ENCODE measurements at regions not wholly inside any gene's neighbourhood (a gene's known extent, or its start where the extent isn't known, plus 50 kb on each side); places are given as distances from the start of the nearest gene placed in this dataset.

DNA sequence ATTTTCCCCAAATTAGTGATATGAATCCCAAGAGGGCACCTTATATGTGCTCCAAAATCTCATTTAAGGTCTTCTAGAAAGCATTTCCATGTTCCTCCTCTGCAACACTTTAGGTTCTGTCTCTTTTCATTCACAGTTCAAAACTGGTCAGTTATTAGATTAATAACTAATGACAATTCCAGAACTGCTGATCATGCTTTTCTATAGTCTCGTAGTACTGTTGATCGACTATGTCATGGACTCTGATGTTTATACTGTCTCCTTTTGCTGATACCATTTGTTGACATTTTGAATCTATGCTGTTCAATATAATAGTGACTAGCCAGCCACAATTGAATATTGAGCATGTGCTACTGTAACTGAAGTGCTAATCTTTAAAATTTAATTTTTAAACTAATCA lies 728.3 kb downstream of the LRFN5 start:
- no peak for TF ChIP-seq RAD21 (conservative IDR thresholded peaks at IDR 0.05 in 1 of 2, IDR thresholded peaks at IDR 0.05 in 1 of 2)
- no peak for TF ChIP-seq KDM5A (IDR thresholded peaks at IDR 0.05)
- no peak for TF ChIP-seq ZNF302 (CRISPR knock-in tag; IDR thresholded peaks at IDR 0.05)
- TF ChIP-seq HEYL (CRISPR knock-in tag; IDR thresholded peaks at IDR 0.05), result no peak
- TF ChIP-seq HOXB5 (CRISPR knock-in tag; IDR thresholded peaks at IDR 0.05), result no peak
- no peak for TF ChIP-seq NR3C1 (IDR thresholded peaks at IDR 0.05)
- peak; percentile 76 for TF ChIP-seq MAFK (IDR thresholded peaks at IDR 0.05; ENCODE audit: partially characterized antibody)
- TF ChIP-seq HOXB13 (CRISPR knock-in tag; IDR thresholded peaks at IDR 0.05; ENCODE audit: low read depth), result no peak
- TF ChIP-seq, protein P1, sequence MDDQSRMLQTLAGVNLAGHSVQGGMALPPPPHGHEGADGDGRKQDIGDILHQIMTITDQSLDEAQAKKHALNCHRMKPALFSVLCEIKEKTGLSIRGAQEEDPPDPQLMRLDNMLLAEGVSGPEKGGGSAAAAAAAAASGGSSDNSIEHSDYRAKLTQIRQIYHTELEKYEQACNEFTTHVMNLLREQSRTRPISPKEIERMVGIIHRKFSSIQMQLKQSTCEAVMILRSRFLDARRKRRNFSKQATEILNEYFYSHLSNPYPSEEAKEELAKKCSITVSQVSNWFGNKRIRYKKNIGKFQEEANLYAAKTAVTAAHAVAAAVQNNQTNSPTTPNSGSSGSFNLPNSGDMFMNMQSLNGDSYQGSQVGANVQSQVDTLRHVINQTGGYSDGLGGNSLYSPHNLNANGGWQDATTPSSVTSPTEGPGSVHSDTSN (IDR thresholded peaks at IDR 0.05), result no peak
- no peaks in the 10 kb centered on the region for H3K4me1 ChIP-seq
- no peaks in the 10 kb centered on the region for H3K9me3 ChIP-seq
- DNase-seq (ENCODE audit: low read depth in 1 of 2, low spot score in 1 of 2) (no peak), ATAC-seq (no peak), FAIRE-seq (no peak)
- H3K4me2 ChIP-seq, result no peak overlapping the region
- H3K4me3 ChIP-seq, result no peak overlapping the region
- no peak overlapping the region for H3K27ac ChIP-seq
- CTCF ChIA-PET, result no interaction called here
- WGBS (ENCODE audit: missing lambda C conversion rate), result 67% methylated on average over 2 of the region's 2 CpGs
- POLR2A ChIA-PET, result no interaction called here

DNA sequence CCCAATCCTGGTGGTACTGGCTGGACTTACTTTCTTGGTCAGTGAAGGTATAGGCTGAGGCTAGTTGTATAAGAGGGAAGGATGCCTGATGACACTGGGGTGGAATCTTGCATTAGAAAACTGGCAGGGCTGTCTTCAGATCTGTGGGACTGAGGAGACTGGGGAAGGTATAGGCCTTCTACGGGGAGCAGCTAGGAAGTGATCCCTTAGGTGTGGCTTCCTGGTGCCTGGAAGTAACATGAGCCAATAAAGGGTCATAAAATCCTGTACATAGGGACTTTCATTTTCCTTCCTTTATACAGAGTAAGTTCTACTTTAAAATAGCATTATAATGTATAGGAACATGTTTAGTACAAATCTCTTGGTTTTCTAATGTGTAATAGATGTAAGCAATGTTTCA lies 716.8 kb downstream of the LRFN5 start:
- POLR2A ChIA-PET, result no interaction called here
- H3K27ac ChIP-seq, result no peak overlapping the region
- TF ChIP-seq, protein P2, sequence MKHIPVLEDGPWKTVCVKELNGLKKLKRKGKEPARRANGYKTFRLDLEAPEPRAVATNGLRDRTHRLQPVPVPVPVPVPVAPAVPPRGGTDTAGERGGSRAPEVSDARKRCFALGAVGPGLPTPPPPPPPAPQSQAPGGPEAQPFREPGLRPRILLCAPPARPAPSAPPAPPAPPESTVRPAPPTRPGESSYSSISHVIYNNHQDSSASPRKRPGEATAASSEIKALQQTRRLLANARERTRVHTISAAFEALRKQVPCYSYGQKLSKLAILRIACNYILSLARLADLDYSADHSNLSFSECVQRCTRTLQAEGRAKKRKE (CRISPR knock-in tag; IDR thresholded peaks at IDR 0.05; ENCODE audit: low read depth), result no peak
- no peak for TF ChIP-seq ZFP36 (IDR thresholded peaks at IDR 0.05; ENCODE audit: borderline replicate concordance, partially characterized antibody)
- TF ChIP-seq, protein P3, sequence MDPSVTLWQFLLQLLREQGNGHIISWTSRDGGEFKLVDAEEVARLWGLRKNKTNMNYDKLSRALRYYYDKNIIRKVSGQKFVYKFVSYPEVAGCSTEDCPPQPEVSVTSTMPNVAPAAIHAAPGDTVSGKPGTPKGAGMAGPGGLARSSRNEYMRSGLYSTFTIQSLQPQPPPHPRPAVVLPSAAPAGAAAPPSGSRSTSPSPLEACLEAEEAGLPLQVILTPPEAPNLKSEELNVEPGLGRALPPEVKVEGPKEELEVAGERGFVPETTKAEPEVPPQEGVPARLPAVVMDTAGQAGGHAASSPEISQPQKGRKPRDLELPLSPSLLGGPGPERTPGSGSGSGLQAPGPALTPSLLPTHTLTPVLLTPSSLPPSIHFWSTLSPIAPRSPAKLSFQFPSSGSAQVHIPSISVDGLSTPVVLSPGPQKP (IDR thresholded peaks at IDR 0.05; ENCODE audit: low read depth, low read length), result no peak
- no peak for TF ChIP-seq RCOR1 (IDR thresholded peaks at IDR 0.05; ENCODE audit: low read depth, low read length)
- TF ChIP-seq JUNB (IDR thresholded peaks at IDR 0.05), result no peak
- no peak for TF ChIP-seq RAD21 (conservative IDR thresholded peaks at IDR 0.05 in 1 of 2, IDR thresholded peaks at IDR 0.05 in 1 of 2)
- no peak for TF ChIP-seq CHD2 (IDR thresholded peaks at IDR 0.05; ENCODE audit: low read length, partially characterized antibody)
- no peak for TF ChIP-seq MYC (IDR thresholded peaks at IDR 0.05; ENCODE audit: borderline replicate concordance, low read length)
- no peak for TF ChIP-seq GATA3 (IDR thresholded peaks at IDR 0.05; ENCODE audit: borderline replicate concordance)
- TF ChIP-seq, protein P4, sequence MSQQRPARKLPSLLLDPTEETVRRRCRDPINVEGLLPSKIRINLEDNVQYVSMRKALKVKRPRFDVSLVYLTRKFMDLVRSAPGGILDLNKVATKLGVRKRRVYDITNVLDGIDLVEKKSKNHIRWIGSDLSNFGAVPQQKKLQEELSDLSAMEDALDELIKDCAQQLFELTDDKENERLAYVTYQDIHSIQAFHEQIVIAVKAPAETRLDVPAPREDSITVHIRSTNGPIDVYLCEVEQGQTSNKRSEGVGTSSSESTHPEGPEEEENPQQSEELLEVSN (IDR thresholded peaks at IDR 0.05; ENCODE audit: borderline replicate concordance, low read depth), result no peak
- TF ChIP-seq PHF8 (IDR thresholded peaks at IDR 0.05; ENCODE audit: borderline replicate concordance, low read depth), result no peak
- TF ChIP-seq ZSCAN20 (CRISPR knock-in tag; IDR thresholded peaks at IDR 0.05), result no peak
- TF ChIP-seq CHD4 (IDR thresholded peaks at IDR 0.05; ENCODE audit: borderline replicate concordance), result no peak
- TF ChIP-seq MAFK (IDR thresholded peaks at IDR 0.05; ENCODE audit: partially characterized antibody), result no peak
- no peak for TF ChIP-seq MAZ (IDR thresholded peaks at IDR 0.05; ENCODE audit: borderline replicate concordance, low read depth, low read length)
- TF ChIP-seq RARB (CRISPR knock-in tag; IDR thresholded peaks at IDR 0.05), result no peak
- no peak for TF ChIP-seq FOSL2 (IDR thresholded peaks at IDR 0.05)
- TF ChIP-seq FOSL2 (CRISPR knock-in tag; IDR thresholded peaks at IDR 0.05), result no peak
- TF ChIP-seq EP300 (IDR thresholded peaks at IDR 0.05), result no peak
- TF ChIP-seq EHF (CRISPR knock-in tag; IDR thresholded peaks at IDR 0.05), result no peak
- TF ChIP-seq NR3C1 (IDR thresholded peaks at IDR 0.05), result no peak
- no peaks in the 10 kb centered on the region for H3K9me3 ChIP-seq
- WGBS (ENCODE audit: missing lambda C conversion rate), result 32% methylated on average over 1 of the region's 1 CpG
- no peak overlapping the region for H3K4me2 ChIP-seq
- FAIRE-seq (no peak), ATAC-seq (no peak), DNase-seq (ENCODE audit: low read depth in 1 of 2, low spot score in 1 of 2) (no peak)
- no peaks in the 10 kb centered on the region for H3K4me1 ChIP-seq
- CTCF ChIA-PET, result interaction anchor here (0.9 kb wide), 1 partner anchor 13 kb away, joined by 3 read pairs; no protein-coding TSS in a partner anchor
- H3K4me3 ChIP-seq, result no peak overlapping the region
